ENCODE measurements at regions not wholly inside any gene's neighbourhood (a gene's known extent, or its start where the extent isn't known, plus 50 kb on each side); places are given as distances from the start of the nearest gene placed in this dataset.
"Not testable (repeated sequence)": the region's sequence is repeated elsewhere in the genome, so short reads cannot be mapped to it uniquely, and the experiment has no call there.

DNA sequence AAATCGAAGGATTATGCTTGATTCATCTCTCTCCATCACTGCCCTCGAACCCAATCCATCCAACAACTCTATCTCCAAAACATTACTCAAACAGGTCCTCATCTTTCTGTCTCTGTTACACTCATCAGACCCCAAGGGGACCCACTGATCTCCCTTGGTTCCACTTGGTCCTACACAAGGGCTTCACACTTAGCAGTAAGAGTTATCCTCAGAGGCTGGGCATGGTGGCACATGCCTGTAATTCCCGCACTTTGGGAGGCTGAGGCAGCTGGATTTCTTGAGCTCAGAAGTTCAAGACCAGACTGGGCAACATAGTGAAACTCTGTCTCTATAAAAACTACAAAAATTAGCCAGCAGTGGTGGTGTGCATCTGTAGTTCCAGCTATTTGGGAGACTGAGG, 302.9 kb upstream of the PLGLB2 start:
- H3K9me3 Mint-ChIP-seq (ENCODE audit: insufficient read depth); H3K9ac ChIP-seq (ENCODE audit: low read length); H3K27ac ChIP-seq (ENCODE audit: low read length in 2 of 2); H3K27me3 ChIP-seq (replicated peaks in 1 of 4; ENCODE audit: control extremely low read depth in 1 of 4, control insufficient read depth in 3 of 4, insufficient read depth in 4 of 4, low read length in 3 of 4); H3K9me3 ChIP-seq (ENCODE audit: control extremely low read depth in 1 of 3, control insufficient read depth in 2 of 3, insufficient read depth in 1 of 3, low read length in 2 of 3); H3K27me3 Mint-ChIP-seq; ATAC-seq (ENCODE audit: low read depth); H3K4me1 ChIP-seq (ENCODE audit: control insufficient read depth in 2 of 2, insufficient read depth in 2 of 2, low read length in 2 of 2); DNase-seq; H3K79me2 ChIP-seq (ENCODE audit: control insufficient read depth, insufficient read depth, low read length); H3K4me1 Mint-ChIP-seq; H3K36me3 ChIP-seq (replicated peaks in 1 of 2; ENCODE audit: control extremely low read depth in 1 of 2, control insufficient read depth in 1 of 2, extremely low read depth in 1 of 2, insufficient read depth in 2 of 2, low read length in 1 of 2); intact Hi-C loops (cut with micrococcal nuclease); H3K4me2 ChIP-seq (replicated peaks; ENCODE audit: low read depth, low read length, poor library complexity, severe bottlenecking); H2AFZ ChIP-seq (ENCODE audit: insufficient read depth, low read depth, low read length, poor library complexity, severe bottlenecking); POLR2A ChIA-PET; H3K27ac Mint-ChIP-seq; H3K4me3 ChIP-seq (ENCODE audit: control extremely low read depth in 1 of 5, extremely low read depth in 1 of 5, insufficient read depth in 1 of 5, low read depth in 2 of 5, low read length in 4 of 5); H3K4me3 Mint-ChIP-seq; CTCF ChIA-PET; H4K20me1 ChIP-seq (ENCODE audit: control insufficient read depth, insufficient read depth, low read length, poor library complexity, severe bottlenecking): not testable (repeated sequence)
- WGBS (ENCODE audit: insufficient coverage): 90% methylated on average over 2 of the region's 3 CpGs

GRCh38 chr2:87445613-87446312, 302.1 kb upstream of the PLGLB2 start:
- H3K79me2 ChIP-seq (ENCODE audit: control insufficient read depth, insufficient read depth, low read length); POLR2A ChIA-PET; H4K20me1 ChIP-seq (ENCODE audit: control insufficient read depth, insufficient read depth, low read length, poor library complexity, severe bottlenecking); H3K27me3 ChIP-seq (replicated peaks in 1 of 4; ENCODE audit: control extremely low read depth in 1 of 4, control insufficient read depth in 3 of 4, insufficient read depth in 4 of 4, low read length in 3 of 4); H3K36me3 ChIP-seq (replicated peaks in 1 of 2; ENCODE audit: control extremely low read depth in 1 of 2, control insufficient read depth in 1 of 2, extremely low read depth in 1 of 2, insufficient read depth in 2 of 2, low read length in 1 of 2); H3K9ac ChIP-seq (ENCODE audit: low read length); DNase-seq; H3K9me3 Mint-ChIP-seq (ENCODE audit: insufficient read depth); H3K27ac Mint-ChIP-seq; H3K4me3 Mint-ChIP-seq; H3K4me3 ChIP-seq (ENCODE audit: control extremely low read depth in 1 of 5, extremely low read depth in 1 of 5, insufficient read depth in 1 of 5, low read depth in 2 of 5, low read length in 4 of 5); intact Hi-C loops (cut with micrococcal nuclease); ATAC-seq (ENCODE audit: low read depth); H3K4me2 ChIP-seq (replicated peaks; ENCODE audit: low read depth, low read length, poor library complexity, severe bottlenecking); H3K27me3 Mint-ChIP-seq; CTCF ChIA-PET; H3K4me1 Mint-ChIP-seq; H3K27ac ChIP-seq (ENCODE audit: low read length in 2 of 2); H3K9me3 ChIP-seq (ENCODE audit: control extremely low read depth in 1 of 3, control insufficient read depth in 2 of 3, insufficient read depth in 1 of 3, low read length in 2 of 3); H2AFZ ChIP-seq (ENCODE audit: insufficient read depth, low read depth, low read length, poor library complexity, severe bottlenecking); H3K4me1 ChIP-seq (ENCODE audit: control insufficient read depth in 2 of 2, insufficient read depth in 2 of 2, low read length in 2 of 2): not testable (repeated sequence)
- no CpG with 5 or more reads among the region's 5 CpGs for WGBS (ENCODE audit: insufficient coverage)

GRCh38 chr2:87446313-87446696, 301.6 kb upstream of the PLGLB2 start:
- H3K9me3 Mint-ChIP-seq (ENCODE audit: insufficient read depth); CTCF ChIA-PET: not testable (repeated sequence)

GRCh38 chr2:87449462-87449980, 298.4 kb upstream of the PLGLB2 start:
- H3K9me3 Mint-ChIP-seq (ENCODE audit: insufficient read depth); H3K36me3 ChIP-seq (replicated peaks in 1 of 2; ENCODE audit: control extremely low read depth in 1 of 2, control insufficient read depth in 1 of 2, extremely low read depth in 1 of 2, insufficient read depth in 2 of 2, low read length in 1 of 2); H3K79me2 ChIP-seq (ENCODE audit: control insufficient read depth, insufficient read depth, low read length); intact Hi-C loops (cut with micrococcal nuclease); ATAC-seq (ENCODE audit: low read depth); H3K4me1 Mint-ChIP-seq; H3K9ac ChIP-seq (ENCODE audit: low read length); H4K20me1 ChIP-seq (ENCODE audit: control insufficient read depth, insufficient read depth, low read length, poor library complexity, severe bottlenecking); POLR2A ChIA-PET; H3K27ac ChIP-seq (ENCODE audit: low read length in 2 of 2); H3K4me3 ChIP-seq (ENCODE audit: control extremely low read depth in 1 of 5, extremely low read depth in 1 of 5, insufficient read depth in 1 of 5, low read depth in 2 of 5, low read length in 4 of 5); H3K4me2 ChIP-seq (replicated peaks; ENCODE audit: low read depth, low read length, poor library complexity, severe bottlenecking); H3K27me3 ChIP-seq (replicated peaks in 1 of 4; ENCODE audit: control extremely low read depth in 1 of 4, control insufficient read depth in 3 of 4, insufficient read depth in 4 of 4, low read length in 3 of 4); H3K27ac Mint-ChIP-seq; H3K27me3 Mint-ChIP-seq; H3K4me1 ChIP-seq (ENCODE audit: control insufficient read depth in 2 of 2, insufficient read depth in 2 of 2, low read length in 2 of 2); DNase-seq; H3K4me3 Mint-ChIP-seq; CTCF ChIA-PET; H3K9me3 ChIP-seq (ENCODE audit: control extremely low read depth in 1 of 3, control insufficient read depth in 2 of 3, insufficient read depth in 1 of 3, low read length in 2 of 3); H2AFZ ChIP-seq (ENCODE audit: insufficient read depth, low read depth, low read length, poor library complexity, severe bottlenecking): not testable (repeated sequence)
- WGBS (ENCODE audit: insufficient coverage): no CpG with 5 or more reads among the region's 3 CpGs

More at GRCh38 chr2:87446313-87446696, 301.6 kb upstream of the PLGLB2 start:
- H3K27ac Mint-ChIP-seq; H3K27me3 Mint-ChIP-seq; H3K4me3 ChIP-seq (ENCODE audit: control extremely low read depth in 1 of 5, extremely low read depth in 1 of 5, insufficient read depth in 1 of 5, low read depth in 2 of 5, low read length in 4 of 5); intact Hi-C loops (cut with micrococcal nuclease); POLR2A ChIA-PET; H3K4me1 Mint-ChIP-seq; H3K79me2 ChIP-seq (ENCODE audit: control insufficient read depth, insufficient read depth, low read length); H3K27ac ChIP-seq (ENCODE audit: low read length in 2 of 2); H3K36me3 ChIP-seq (replicated peaks in 1 of 2; ENCODE audit: control extremely low read depth in 1 of 2, control insufficient read depth in 1 of 2, extremely low read depth in 1 of 2, insufficient read depth in 2 of 2, low read length in 1 of 2); DNase-seq; H3K27me3 ChIP-seq (replicated peaks in 1 of 4; ENCODE audit: control extremely low read depth in 1 of 4, control insufficient read depth in 3 of 4, insufficient read depth in 4 of 4, low read length in 3 of 4); H3K4me3 Mint-ChIP-seq; H3K4me1 ChIP-seq (ENCODE audit: control insufficient read depth in 2 of 2, insufficient read depth in 2 of 2, low read length in 2 of 2); H3K4me2 ChIP-seq (replicated peaks; ENCODE audit: low read depth, low read length, poor library complexity, severe bottlenecking); H3K9me3 ChIP-seq (ENCODE audit: control extremely low read depth in 1 of 3, control insufficient read depth in 2 of 3, insufficient read depth in 1 of 3, low read length in 2 of 3); H2AFZ ChIP-seq (ENCODE audit: insufficient read depth, low read depth, low read length, poor library complexity, severe bottlenecking); H3K9ac ChIP-seq (ENCODE audit: low read length); H4K20me1 ChIP-seq (ENCODE audit: control insufficient read depth, insufficient read depth, low read length, poor library complexity, severe bottlenecking); ATAC-seq (ENCODE audit: low read depth): not testable (repeated sequence)
- WGBS (ENCODE audit: insufficient coverage): no CpG with 5 or more reads among the region's 1 CpG
